GM12878 (cell line): ENCODE measurements at regions not wholly inside any gene's neighbourhood (a gene's known extent, or its start where the extent isn't known, plus 50 kb on each side); places are given as distances from the start of the nearest gene placed in this dataset.
A peak's percentile ranks its signal among the peaks of the same experiment; 100 is the strongest.

ENCODE experiments used
- ATAC-seq: fragments of 200-7000 bp; cut with Tn5 transposase; 3 replicates; pipeline ENCODE4 v1.9.1; 2020; ENCODE audit warnings: mild to moderate bottlenecking, moderate library complexity
- BruUV-seq: library from RNA; stranded (reverse); fragments of 400-500 nt; replicated peaks from 2 replicates; lab custom pipeline; 2021; lab: Mats Ljungman, UMichigan
- CTCF ChIA-PET: fragments of 300-600 bp; sonication (Branson Sonifier 250); formaldehyde crosslinking; extraction: SDS; loops from one replicate; lab custom pipeline; 2021; ENCODE audit warnings: inconsistent platforms; lab: Yijun Ruan, JAX
- POLR2A ChIA-PET: fragments of 350-600 bp; formaldehyde crosslinking; extraction: SDS; loops from one replicate; lab custom pipeline; 2021; ENCODE audit warnings: inconsistent platforms; lab: Charles Lee
- RAD21 ChIA-PET: fragments of 300-600 bp; sonication (Branson Sonifier 250); formaldehyde crosslinking; loops from one replicate; lab custom pipeline; 2023; ENCODE audit warnings: antibody characterized with exemption; ENCODE audit not compliant: unreplicated experiment; lab: Charles Lee
- SMC1A ChIA-PET: fragments of 300-600 bp; sonication (Branson Sonifier 250); formaldehyde crosslinking; loops from one replicate; lab custom pipeline; 2023; ENCODE audit not compliant: unreplicated experiment, uncharacterized antibody; lab: Charles Lee
- DNase-seq: peaks from one replicate; pipeline ENCODE4 v3.0.0-alpha.2; 2011; ENCODE audit warnings: low read depth, low spot score
- FAIRE-seq: peaks from 3 replicates; lab custom pipeline; 2011; peaks lifted over from hg19 to GRCh38; lab: Jason Lieb, UNC
- H2AFZ ChIP-seq: 2 replicates; pipeline ENCODE4 v1.6.0; 2011; ENCODE audit warnings: low read depth, low read length, control low read depth; ENCODE audit not compliant: control insufficient read depth
- H3K27ac ChIP-seq: 2 replicates; pipeline ENCODE4 v1.5.1; 2011; ENCODE audit warnings: control low read depth; ENCODE audit not compliant: control insufficient read depth, insufficient read depth
- H3K27me3 ChIP-seq, 2 experiments: replicated peaks in 1 of 2; 2 replicates each; pipeline versions ENCODE4 v1.6.0 to v1.6.1; 2011; ENCODE audit warnings: low read length in 1 of 2; ENCODE audit not compliant: control insufficient read depth in 2 of 2, insufficient read depth in 2 of 2
- H3K36me3 ChIP-seq, 2 experiments: 2 replicates each; pipeline ENCODE4 v1.5.1; 2011; ENCODE audit warnings: low read length in 1 of 2; ENCODE audit not compliant: control insufficient read depth in 2 of 2, insufficient read depth in 2 of 2
- H3K4me1 ChIP-seq: 2 replicates; pipeline ENCODE4 v1.6.1; 2011; ENCODE audit warnings: mild to moderate bottlenecking, low read length, moderate library complexity, mixed read lengths; ENCODE audit not compliant: control insufficient read depth, insufficient read depth
- H3K4me2 ChIP-seq: 2 replicates; pipeline ENCODE4 v1.6.0; 2011; ENCODE audit warnings: control low read depth; ENCODE audit not compliant: control insufficient read depth, insufficient read depth
- H3K4me3 ChIP-seq: fragments of 200-600 bp; sonication (generic); 2 replicates; pipeline ENCODE4 v1.5.1; 2016
- H3K79me2 ChIP-seq: 2 replicates; pipeline ENCODE4 v1.6.0; 2011; ENCODE audit warnings: low read length; ENCODE audit not compliant: control insufficient read depth, insufficient read depth
- H3K9ac ChIP-seq: 2 replicates; pipeline ENCODE4 v1.8.0; 2011; ENCODE audit warnings: low read length, control low read depth, mixed read lengths; ENCODE audit not compliant: control insufficient read depth, insufficient read depth
- H3K9me3 ChIP-seq: replicated peaks from 3 replicates; pipeline ENCODE4 v1.5.1; 2011; ENCODE audit warnings: mild to moderate bottlenecking, low read length; ENCODE audit not compliant: control insufficient read depth, insufficient read depth
- H4K20me1 ChIP-seq: 2 replicates; pipeline ENCODE4 v1.6.0; 2011; ENCODE audit not compliant: control insufficient read depth, insufficient read depth
- GATAD2B ChIP-seq: fragments of 450-650 bp; conservative IDR thresholded peaks from 2 replicates; pipeline ENCODE4 v1.6.1; 2017; ENCODE audit warnings: low read depth, mild to moderate bottlenecking, moderate library complexity
- JUND ChIP-seq: IDR thresholded peaks from 2 replicates; pipeline ENCODE4 v1.6.1; 2012; ENCODE audit warnings: low read depth, mild to moderate bottlenecking, low read length, improper control_type of control experiment, moderate library complexity
- NR2C2 ChIP-seq: IDR thresholded peaks from 2 replicates; pipeline ENCODE4 v1.6.1; 2011; ENCODE audit warnings: borderline replicate concordance, low read depth; ENCODE audit not compliant: control insufficient read depth, insufficient read length
- PML ChIP-seq: IDR thresholded peaks from 2 replicates; pipeline ENCODE4 v1.6.1; 2012; ENCODE audit warnings: low read length, inconsistent platforms
- POLR2AphosphoS2 ChIP-seq: IDR thresholded peaks from 2 replicates; pipeline ENCODE4 v1.6.1; 2011; ENCODE audit warnings: low read depth, mild to moderate bottlenecking, low read length, improper control_type of control experiment, moderate library complexity
- RAD51 ChIP-seq: fragments of 450-650 bp; IDR thresholded peaks from 2 replicates; pipeline ENCODE4 v1.6.1; 2016; ENCODE audit warnings: moderate library complexity, mild to moderate bottlenecking, inconsistent platforms
- RB1 ChIP-seq: fragments of 450-650 bp; formaldehyde crosslinking; IDR thresholded peaks from 2 replicates; pipeline ENCODE4 v1.6.1; 2017; ENCODE audit warnings: mild to moderate bottlenecking, borderline replicate concordance
- SIN3A ChIP-seq: IDR thresholded peaks from 2 replicates; pipeline ENCODE4 v1.6.1; 2012; ENCODE audit warnings: low read depth, low read length, improper control_type of control experiment
- STAT3 ChIP-seq: IDR thresholded peaks from 2 replicates; pipeline ENCODE4 v1.6.1; 2011; ENCODE audit warnings: low read depth, low read length, improper control_type of control experiment
- SUPT20H ChIP-seq: IDR thresholded peaks from 2 replicates; pipeline ENCODE4 v1.6.1; 2011; ENCODE audit warnings: low read depth, mild to moderate bottlenecking, low read length, moderate library complexity, borderline replicate concordance; ENCODE audit not compliant: control insufficient read depth
- ZNF217 ChIP-seq: fragments of 450-650 bp; IDR thresholded peaks from 2 replicates; pipeline ENCODE4 v1.6.1; 2017; ENCODE audit warnings: antibody characterized with exemption, mild to moderate bottlenecking
- ZNF622 ChIP-seq: fragments of 450-650 bp; IDR thresholded peaks from 2 replicates; pipeline ENCODE4 v1.6.1; 2017; ENCODE audit warnings: mild to moderate bottlenecking, inconsistent platforms
- WGBS: methylation state at CpG from one replicate; pipeline ENCODE4 v1.1.6; 2016; ENCODE audit warnings: low lambda C conversion rate; ENCODE audit not compliant: insufficient replicate concordance, insufficient coverage; ENCODE audit errors: missing lambda C conversion rate; 5-methylcytosine and 5-hydroxymethylcytosine counted together
- in situ Hi-C: fragments of 300-500 bp; cut with MboI; formaldehyde crosslinking; loops from 9 replicates; pipeline ENCODE4 v1.14.3; 2018; ENCODE audit warnings: mixed read lengths
- intact Hi-C: fragments of 100-400 bp; cut with micrococcal nuclease; formaldehyde crosslinking; loops from one replicate; pipeline ENCODE4 v1.14.2; 2022; ENCODE audit not compliant: unreplicated experiment
- TF ChIP-seq, protein P1 (sequence below): fragments of 450-650 bp; IDR thresholded peaks from 2 replicates; pipeline ENCODE4 v1.6.1; 2014; ENCODE audit warnings: mild to moderate bottlenecking
- TF ChIP-seq, protein P2 (sequence below), 3 experiments: IDR thresholded peaks in 2 of 3; conservative IDR thresholded peaks in 1 of 3; 2 replicates each; pipeline ENCODE4 v1.5.1; 2011; ENCODE audit warnings: low read depth in 3 of 3, low read length in 3 of 3, mild to moderate bottlenecking in 3 of 3, control low read depth in 2 of 3, moderate library complexity in 2 of 3, inconsistent platforms in 1 of 3, mixed read lengths in 1 of 3; ENCODE audit not compliant: control insufficient read depth in 2 of 3, insufficient read depth in 1 of 3; ENCODE audit errors: extremely low read depth in 1 of 3

DNA sequence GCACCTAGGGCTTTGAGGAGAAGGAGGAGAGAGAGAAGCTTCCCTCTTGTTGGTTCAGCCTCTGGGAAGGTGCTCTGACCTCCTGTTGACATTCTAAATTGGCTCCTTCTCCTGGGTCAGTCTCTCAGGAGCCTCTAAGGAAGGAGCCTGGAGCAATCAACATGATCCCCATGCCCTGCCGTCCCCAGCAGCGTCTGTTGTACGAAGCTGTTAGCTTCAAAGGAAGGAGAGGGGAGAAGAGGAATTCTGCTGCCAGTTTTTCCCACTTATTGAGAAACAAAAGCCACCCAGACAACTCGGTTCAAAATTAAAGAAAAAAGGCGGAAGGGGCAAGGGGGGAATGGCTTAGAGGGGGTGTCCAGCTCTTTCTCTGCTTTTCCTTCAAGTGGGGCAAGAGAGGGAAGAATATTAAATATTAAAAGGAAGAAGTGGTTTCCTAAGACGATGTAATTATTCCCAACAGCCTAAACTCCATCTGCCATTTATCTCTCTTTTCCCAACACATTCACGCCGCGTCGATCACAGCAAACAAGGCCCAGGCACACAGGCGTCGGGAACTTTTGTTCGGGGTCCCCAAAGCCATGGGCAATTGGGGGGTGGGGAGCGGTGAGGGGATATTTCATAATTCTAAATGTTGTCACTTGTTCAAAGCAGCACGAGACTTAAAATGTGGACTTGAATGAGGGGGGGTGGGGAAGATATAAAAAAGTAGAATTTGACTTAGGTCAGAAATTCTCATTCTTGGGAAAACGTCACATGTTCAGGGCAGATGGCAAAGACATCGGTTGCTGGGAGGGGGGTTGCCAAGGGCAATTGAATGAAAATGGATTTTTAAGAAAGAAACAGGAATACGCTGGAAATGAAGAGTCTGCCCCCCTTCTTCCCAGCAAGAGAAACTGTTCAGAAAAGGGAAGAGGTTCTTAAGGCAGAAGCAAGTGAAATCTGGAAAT, 116.8 kb upstream of the CACNA1A start (continued):
- TF ChIP-seq ZNF622 (no peak), STAT3 (no peak), SUPT20H (no peak), GATAD2B (no peak), JUND (no peak), RB1 (no peak), SIN3A (no peak), ZNF217 (no peak), PML (no peak), NR2C2 (no peak)
- TF ChIP-seq, protein P1, sequence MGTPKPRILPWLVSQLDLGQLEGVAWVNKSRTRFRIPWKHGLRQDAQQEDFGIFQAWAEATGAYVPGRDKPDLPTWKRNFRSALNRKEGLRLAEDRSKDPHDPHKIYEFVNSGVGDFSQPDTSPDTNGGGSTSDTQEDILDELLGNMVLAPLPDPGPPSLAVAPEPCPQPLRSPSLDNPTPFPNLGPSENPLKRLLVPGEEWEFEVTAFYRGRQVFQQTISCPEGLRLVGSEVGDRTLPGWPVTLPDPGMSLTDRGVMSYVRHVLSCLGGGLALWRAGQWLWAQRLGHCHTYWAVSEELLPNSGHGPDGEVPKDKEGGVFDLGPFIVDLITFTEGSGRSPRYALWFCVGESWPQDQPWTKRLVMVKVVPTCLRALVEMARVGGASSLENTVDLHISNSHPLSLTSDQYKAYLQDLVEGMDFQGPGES = no peak
- TF ChIP-seq, all 136 proteins: peak for 0

DNA sequence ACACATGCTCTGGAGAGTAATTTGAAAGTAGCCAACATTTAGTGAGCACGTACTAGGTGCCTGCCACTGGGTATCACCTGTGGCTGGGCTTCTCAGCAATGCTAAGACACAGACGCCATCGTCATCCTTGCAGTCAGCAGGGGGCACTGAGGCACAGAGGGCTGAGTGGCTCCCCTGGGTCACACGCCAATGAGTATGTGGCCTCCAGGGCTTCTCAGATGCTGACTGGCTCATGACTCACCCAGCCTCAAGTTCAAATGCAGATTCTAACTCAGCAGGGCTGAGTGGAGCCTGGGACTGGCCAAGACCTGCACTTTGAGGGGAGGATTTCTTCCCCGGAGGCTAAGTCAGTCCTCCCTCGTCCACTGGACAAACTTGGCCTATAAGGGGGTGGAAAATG, 115.1 kb upstream of the CACNA1A start:
- Histone ChIP-seq H3K9me3 (no peaks in the 10 kb centered on the region), H2AFZ (no peak overlapping the region), H3K27me3 (peaks cover 2 to 3% of the 10 kb centered on the region in 2 experiments), H3K36me3 (no peaks in the 10 kb centered on the region), H3K4me3 (no peak overlapping the region), H3K79me2 (no peaks in the 10 kb centered on the region), H4K20me1 (no peaks in the 10 kb centered on the region), H3K4me1 (no peaks in the 10 kb centered on the region), H3K9ac (no peak overlapping the region), H3K27ac (no peak overlapping the region), H3K4me2 (no peak overlapping the region)
- WGBS = 15% methylated on average over 6 of the region's 6 CpGs
- ChIA-PET CTCF (interaction anchor here (1.5 kb wide), 1 partner anchor 100 kb away, joined by 3 read pairs; no protein-coding TSS in a partner anchor), RAD21 (no interaction called here), POLR2A (no interaction called here), SMC1A (no interaction called here)
- intact Hi-C loops = no loop called here
- in situ Hi-C loops = no loop called here
- no TSS peak for BruUV-seq
- no peak for FAIRE-seq
- DNase-seq = no peak
- ATAC-seq = peak; percentile 35; the same call in 2 of the 3 replicates
- TF ChIP-seq, protein P2, sequence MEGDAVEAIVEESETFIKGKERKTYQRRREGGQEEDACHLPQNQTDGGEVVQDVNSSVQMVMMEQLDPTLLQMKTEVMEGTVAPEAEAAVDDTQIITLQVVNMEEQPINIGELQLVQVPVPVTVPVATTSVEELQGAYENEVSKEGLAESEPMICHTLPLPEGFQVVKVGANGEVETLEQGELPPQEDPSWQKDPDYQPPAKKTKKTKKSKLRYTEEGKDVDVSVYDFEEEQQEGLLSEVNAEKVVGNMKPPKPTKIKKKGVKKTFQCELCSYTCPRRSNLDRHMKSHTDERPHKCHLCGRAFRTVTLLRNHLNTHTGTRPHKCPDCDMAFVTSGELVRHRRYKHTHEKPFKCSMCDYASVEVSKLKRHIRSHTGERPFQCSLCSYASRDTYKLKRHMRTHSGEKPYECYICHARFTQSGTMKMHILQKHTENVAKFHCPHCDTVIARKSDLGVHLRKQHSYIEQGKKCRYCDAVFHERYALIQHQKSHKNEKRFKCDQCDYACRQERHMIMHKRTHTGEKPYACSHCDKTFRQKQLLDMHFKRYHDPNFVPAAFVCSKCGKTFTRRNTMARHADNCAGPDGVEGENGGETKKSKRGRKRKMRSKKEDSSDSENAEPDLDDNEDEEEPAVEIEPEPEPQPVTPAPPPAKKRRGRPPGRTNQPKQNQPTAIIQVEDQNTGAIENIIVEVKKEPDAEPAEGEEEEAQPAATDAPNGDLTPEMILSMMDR (IDR thresholded peaks at IDR 0.05 in 2 of 3, conservative IDR thresholded peaks at IDR 0.05 in 1 of 3; ENCODE audit: control insufficient read depth in 2 of 3, extremely low read depth in 1 of 3, insufficient read depth in 1 of 3, low read depth in 3 of 3, low read length in 3 of 3) = peak in 1 of 3 experiments; percentile 22; a peak in 1 of 6 replicates
- TF ChIP-seq RAD51 = no peak
- no peak for TF ChIP-seq POLR2AphosphoS2
- TF ChIP-seq, protein P1 = no peak
